Middle frontal gyrus (tissue), 1 donor: ENCODE measurements at regions not wholly inside any gene's neighbourhood (a gene's known extent, or its start where the extent isn't known, plus 50 kb on each side); places are given as distances from the start of the nearest gene placed in this dataset.
A peak's percentile ranks its signal among the peaks of the same experiment; 100 is the strongest.

Source experiments
- DNase-seq: peaks from one replicate; pipeline ENCODE4 v3.0.0-alpha.2; 2015; ENCODE audit warnings: low spot score; ENCODE audit errors: extremely low spot score

DNA sequence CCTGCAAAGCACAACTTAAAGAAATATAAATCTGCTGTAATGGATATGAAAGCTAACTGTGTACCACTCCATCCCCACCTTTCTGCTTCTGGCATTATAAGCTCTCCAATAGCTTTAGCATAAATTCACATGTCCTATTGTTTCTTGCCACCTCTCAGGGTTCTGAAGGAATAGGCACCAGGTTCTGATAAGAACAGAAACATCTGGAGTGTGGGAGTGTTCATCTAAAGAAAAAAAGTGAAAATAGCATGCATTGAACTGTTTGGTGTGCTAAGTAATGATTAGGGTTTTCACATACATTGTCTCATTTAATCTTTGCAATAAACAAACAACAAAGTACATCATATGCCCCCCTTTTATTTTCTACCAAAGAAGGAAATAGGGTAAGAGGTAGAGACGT is 72.3 kb downstream of the FAM76B start:
- no peak for DNase-seq

DNA sequence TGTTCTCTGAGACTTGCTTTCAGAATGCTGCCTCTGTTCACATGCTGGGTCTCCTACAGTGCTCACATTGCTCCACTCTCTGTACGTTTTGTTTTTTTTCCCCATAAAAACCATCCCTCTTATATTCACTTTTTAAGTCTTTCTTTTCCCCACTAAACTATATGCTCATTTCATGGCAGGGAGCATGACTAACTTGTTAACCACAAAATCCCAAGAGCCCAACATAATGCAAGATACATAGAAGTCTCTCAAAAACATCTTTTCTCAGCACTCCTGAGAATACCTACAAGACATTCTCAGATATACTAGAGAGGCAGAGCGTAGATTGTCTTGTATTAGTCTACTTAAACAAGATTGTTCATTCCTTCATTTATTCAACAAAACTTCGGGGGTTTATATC is 73.3 kb downstream of the FAM76B start:
- DNase-seq = no peak

DNA sequence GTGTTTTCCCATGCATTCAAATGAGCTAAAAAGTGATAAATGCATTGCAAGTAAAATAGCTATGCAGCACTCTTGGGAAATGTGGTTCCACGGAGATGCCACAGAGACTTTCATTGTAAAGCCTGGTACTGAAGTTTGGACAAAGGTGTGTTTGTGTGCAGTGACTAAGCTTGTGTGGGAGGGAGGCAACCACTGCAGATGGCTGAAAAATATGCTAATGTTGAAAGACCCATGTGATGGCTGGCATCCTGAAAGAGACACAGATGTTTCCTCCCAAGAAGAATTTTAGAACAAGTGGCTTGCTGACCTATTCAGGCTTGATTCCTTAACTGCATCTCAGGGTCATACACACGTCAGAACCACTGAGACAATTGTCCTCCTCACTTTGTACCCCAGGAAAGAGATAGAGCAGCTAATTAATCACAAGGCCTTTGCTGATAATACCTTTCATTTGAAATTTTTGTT is 73.8 kb downstream of the FAM76B start:
- DNase-seq = peak; percentile 29

DNA sequence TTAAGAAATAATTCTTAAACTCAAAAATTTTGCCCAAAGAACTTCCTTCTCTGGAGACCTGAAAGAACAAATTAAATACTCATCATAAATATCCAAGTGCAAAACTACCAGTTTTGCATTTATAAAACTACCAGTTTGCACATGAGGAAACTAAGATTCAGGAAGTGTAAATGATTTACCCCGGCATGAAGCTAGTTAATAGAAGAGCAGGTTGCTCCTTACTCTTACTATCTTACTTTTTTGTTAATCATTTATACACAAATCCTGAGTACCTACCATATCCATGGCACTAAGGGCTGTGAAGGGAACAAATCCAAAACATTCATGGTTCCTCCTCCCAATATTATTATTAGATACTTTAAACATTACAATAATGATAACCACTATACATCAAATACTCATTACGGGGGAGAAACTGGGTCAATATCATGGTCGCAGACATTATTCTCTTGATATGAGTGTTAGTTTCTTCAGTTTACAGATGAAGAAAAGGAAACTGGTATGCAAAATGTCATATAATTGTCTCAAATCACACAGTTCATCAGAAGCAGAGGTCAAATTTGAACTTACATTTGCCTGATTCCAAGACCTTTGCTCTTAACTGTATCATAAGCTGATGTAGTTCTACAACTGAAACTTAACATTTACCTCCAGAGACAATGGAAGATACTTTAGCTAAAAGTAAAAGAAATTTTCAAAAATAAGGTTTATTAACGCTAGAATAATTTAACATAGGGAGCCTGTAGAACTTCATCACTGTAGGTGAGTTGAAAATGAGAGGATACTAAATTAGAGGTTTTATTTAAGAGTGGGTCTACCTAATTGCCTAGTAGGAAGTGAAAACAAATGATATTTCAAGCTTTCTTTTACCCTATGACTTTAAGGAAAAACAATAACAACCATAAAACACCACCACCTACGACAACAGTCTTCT is 74.5 kb downstream of the FAM76B start:
- no peak for DNase-seq

DNA sequence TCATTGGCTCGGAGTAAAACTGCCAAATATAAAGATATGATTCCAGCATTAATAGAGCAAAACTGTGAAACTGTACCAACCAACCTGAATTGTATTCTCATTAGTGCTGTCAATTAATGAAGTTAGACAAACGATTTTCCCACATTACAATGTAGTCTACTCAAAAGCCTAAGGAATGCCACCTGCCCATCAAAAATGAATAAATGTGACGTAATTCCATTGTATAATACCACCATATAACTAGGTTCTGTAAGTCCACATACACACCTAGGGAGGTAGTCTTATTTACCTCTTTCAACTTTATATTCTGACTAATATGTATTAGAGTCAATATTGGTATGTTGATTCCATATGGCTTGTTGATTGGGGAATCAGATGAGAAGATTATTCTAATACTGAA is 76.2 kb downstream of the FAM76B start:
- no peak for DNase-seq

DNA sequence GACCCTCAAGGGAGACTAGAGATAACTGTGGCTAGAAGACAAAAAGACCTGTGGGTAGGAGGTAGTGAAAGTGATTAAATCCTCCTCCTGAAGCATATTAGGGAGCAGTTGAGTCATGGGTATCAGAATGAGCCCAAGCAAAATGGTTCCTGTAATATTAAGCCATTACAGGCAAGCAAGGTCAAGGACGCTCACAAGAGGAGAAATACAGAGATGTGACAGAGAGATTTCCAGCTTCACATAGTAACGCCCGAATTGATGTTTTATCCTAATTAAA is 77.7 kb downstream of the FAM76B start:
- DNase-seq = no peak

DNA sequence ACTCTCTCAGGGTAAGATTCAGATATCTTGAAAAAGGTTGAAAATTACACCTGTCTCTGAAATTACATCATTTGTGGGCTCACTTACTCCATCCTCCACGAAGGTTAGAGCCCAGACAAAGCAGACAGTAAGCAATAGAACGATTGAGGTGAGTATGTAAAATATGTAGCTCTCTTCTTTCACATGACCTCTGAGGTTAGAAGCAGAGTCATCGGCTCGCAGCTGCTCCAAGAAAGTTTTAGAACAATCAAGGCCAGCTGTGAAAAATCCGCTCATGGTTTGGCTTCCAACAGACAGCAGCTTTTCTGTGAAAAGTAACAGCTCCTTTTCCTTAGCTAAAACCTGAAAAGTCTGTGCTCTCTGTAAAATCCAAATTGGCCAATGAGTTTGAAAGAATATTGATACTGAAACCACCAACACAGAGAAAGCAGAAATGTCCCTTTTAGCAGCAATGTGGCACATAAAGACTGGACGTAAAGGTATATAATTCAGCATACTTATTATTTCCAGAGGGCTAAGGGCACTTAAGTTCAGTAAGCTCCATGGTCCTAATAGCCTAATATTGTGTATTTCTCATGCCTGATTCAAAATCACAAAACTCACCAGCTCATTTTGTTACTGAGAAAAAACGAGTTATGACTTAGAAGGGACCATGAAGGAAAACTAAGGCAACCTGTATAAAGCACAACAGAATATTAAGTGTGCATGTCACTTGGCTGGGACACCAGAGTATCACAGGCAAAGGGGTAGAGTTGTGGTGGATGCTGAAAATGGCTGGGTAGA is 78.2 kb downstream of the FAM76B start:
- DNase-seq = no peak

DNA sequence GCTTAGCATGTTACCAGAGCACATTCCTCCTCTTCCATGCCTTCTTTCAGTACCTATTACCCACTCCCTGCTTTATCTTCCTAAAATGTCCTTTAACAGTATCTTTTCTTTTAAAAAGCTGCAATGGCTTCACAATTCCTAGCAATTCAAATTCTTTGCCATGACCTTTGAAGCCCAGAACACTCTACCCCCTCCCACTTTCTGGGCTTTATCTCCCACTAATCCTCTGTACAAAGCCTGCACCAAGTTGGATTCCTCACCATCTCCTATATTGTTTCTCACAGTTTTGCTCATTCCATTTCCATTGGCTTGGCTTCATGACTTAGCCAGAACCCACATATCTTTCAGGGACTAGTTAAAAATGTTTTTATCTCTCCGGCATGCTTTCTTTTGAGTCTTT is 80.9 kb downstream of the FAM76B start:
- DNase-seq = no peak

DNA sequence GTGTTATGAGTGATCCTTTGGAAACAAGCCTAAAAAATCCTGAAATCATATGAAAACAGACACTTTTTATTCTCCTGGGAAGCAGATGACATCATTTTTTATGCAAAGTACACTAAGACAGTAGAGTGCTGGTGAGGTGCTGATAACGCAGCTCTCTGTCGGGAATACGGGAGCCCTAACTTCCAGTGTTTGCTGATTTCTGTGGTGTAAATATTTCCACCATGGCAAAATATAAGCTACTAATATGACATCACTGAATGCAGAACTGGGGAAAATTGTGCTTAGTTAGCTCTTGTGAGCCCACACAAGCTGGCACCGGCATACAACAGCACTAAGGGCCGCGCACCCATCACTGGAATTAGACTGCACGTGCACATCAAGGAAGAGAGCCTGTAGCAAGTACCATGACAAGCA is 82.6 kb downstream of the FAM76B start:
- no peak for DNase-seq

DNA sequence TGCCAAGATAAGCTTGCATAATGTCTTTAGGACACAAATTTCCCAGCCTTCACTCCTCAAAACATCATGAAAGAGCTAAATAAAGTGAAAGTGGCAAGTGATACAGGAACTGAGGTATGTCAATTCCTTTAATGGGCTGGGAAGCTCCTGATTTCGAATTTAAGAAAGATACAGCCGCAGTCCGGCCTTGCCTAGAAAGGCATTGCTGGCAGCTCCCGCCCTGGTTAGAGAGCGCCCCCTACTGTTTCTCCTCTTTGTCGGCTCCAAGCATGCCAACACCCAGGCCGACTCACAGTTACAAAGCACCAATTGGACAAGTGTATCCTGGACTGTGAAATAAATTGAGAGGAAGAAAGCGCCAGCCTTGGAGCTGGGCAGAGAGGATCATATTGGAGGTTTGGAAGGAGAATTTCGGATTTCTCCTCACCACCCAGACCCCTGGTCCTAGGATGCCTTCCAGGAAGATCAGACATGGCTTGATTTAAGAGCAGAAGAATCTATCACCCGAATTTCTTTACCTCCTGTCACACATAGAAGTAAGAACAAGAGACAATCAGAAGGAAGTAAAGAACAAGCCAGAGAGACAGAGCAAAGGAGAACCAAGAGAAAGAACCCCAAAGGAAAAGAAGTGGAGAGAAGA is 84.0 kb downstream of the FAM76B start:
- DNase-seq = peak; percentile 84

DNA sequence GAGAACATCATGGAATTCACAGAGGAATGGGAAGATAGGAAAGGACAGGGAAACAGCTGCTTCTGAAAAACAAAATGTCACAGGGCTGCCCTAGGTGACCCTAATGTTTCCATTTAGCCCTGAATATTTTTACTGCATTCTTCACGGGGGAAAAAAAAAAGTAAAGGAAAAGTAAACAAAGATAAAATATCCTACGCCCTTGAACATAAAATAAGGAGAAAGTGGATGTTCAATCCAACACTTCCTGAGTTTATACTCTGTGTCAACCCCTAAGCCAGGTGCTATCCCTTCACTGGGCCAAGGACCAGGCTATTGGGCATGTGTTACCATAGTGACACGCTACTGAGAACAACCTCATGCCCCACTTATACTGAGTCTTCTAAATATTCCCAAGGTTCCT is 84.7 kb downstream of the FAM76B start:
- DNase-seq = no peak

DNA sequence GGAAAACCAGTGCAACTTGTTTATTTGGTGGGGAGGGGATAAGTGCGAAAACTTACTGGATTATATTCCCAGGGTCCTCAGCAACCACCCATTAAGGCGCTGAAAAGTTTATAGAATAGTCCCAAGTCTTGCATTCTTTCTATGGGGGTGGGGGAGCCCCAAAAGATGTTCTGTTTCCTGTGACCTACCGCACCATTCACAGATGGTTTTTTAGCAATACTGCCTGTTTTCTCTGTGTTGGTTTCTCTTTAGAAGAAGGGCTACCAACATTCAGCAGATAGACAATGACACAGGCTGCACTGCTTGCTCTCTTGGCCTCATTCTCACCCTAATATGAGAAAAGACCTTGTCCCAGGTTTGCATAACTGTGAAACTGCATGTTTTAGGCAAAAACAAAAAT is 86.5 kb downstream of the FAM76B start:
- no peak for DNase-seq

DNA sequence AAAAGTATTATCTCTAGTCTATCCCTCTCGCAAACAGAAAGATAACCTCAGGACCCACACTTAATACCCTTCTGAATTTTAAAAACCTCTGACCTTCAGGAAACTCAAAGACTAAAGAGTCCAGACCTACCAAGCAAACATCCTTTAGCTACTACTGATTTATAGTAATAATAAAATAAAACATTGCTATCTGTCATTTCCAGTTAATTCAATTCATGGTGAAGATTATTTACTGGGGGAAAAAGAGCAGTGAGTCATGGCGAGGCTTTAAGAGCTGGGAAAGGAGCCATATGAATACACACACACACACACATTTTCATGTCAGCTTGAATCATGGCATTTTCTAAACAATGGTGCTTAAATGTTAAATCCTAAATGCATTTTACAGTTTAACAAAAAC is 87.1 kb downstream of the FAM76B start:
- DNase-seq = no peak

DNA sequence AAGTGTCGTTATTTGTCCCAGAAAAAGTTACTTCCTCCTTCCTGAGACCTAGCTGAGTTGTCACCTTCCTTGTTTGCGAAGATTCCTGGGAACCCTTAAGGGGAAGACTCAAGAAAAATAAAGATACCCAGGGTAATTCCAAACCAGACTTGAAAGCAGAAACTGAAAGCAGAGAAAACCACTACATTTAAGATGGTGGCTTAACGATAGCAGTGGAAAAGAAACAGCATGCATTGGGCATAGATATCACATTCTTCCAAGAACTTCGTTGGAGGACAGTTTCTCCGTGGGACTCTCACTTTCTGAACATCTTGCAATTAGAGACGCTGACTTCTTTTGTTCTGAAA is 89.1 kb downstream of the FAM76B start:
- DNase-seq = no peak

DNA sequence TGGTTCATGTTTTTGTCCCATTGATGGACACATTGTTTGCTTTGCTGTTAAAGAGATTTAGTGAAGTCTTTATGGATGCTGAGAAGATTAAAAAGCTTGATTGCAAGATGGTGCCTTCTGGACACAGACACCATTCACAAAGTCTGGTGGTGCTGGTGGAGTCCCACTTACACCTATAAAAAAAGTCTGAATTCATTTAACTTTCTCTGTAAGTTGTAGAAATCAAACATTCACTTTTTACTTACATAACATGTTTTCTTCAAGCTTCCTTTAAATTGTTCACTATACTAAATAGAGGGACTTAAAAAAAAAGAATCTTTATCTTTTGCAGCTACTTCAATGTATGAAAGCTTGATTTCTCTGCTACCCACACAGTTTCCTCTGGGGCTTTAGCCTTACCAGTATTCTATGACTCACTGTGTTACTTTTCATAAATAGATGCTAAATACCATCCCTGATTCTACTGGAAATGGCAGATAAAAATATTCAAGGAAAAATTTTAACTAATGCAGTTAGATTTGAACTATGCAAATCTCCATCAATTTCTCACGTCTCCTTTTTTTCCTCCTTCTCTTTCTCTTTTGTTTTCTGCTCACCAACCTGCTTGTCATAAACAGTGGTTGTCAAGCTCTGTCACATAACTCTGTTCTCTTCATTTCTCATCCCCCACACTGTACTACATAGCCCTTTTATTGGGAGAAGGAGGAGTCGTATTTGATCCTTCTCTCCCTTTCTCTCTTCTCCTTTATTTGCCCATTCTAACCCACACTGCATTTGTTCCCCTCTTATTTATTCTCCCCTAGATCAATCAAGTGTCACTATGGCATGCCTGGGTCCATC is 89.7 kb downstream of the FAM76B start:
- DNase-seq = peak; percentile 25

DNA sequence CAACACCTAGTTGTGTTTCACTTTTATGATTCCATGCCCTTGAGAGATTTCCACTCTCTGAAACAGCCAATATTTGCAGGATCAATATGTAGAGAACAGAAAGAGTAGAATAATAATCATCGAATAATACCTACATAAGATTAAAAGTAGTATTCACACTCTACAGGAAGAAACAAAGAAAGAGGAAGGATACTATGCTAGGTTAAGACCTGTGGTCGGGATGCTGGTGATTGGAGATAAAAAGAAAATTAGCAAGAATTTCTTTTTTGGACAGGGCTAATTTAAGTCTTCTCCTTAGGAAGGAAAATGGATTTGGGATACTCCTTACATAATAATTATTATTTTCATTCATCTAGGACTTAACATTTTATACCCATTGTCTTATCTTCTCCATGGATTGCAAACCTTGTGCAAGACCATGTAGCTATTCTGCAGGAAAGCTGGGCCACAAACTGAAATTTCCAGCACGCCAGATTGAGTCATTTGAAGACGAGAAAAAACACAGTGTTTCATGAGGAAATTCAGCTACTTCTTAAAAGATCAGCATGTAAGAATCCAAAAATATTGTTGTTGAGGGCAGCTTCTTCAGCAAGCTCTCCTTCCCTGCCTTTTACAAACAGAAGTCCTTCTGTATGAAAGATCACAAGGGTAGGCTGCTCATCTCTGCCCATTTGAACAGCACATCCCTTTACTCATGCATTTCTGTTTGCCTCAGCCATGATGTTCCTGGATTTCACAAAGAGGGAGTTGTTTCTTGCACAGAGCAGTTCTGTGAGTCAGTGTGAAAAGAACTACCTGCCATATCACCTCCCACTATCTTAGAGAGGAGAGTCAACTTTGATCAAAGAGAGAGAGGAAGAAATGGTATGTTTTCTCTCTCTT is 90.7 kb downstream of the FAM76B start:
- peak; percentile 41 for DNase-seq

DNA sequence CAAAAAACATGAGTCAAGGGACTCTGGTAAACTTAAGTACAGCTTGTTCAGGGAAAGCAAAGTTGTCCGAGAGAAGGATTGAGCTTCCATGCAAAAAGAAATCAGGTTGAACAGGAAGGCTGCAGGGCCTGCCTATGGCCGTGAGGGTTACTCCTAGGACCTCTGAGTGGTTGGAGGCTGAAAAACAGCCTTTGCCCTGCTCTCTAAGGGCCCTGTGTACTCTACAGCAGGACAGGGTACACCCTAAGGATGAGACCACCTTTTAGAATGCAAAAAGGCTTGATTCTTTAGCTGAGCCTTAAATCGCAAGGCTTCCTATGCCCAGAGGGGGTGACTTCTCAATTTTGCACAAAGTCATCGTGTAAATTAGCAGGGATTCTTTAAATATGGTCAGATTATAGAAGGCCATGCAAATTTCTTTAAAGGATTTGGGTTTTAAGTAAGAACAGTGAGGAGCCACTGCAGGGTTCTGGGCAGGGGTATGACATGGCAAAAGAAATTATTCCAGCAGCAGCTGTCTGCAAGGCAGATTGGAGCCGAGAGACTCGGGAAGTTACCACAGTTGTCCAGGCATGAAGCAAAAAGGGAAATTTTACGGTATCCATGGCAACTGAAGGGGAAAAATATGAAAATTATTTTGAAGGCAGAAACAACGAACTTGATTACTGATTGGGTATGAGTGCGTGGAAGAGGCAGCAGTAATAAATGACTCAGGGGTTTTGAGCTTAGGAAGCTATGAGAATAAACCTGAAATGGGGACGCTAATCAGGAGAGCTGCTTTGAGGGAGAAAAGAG is 91.8 kb downstream of the FAM76B start:
- DNase-seq = no peak

DNA sequence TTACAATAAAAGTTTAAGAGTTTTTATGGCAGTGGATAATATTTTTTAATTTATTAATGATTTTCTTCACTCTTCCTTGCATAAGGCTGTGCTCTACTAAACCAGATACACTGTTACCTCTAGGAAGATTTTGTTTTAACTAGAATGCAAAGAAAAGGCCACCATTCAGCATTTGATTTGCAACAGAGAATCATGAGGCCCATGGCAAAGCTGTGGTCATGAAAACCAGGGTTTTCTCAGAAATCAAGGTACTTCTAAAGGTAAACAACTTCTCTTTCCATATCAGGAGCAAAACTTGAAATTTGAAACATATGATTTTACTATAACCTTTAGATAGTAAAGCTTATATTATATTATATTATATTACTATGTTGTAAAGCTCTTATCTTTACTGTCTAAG is 94.4 kb downstream of the FAM76B start:
- no peak for DNase-seq

DNA sequence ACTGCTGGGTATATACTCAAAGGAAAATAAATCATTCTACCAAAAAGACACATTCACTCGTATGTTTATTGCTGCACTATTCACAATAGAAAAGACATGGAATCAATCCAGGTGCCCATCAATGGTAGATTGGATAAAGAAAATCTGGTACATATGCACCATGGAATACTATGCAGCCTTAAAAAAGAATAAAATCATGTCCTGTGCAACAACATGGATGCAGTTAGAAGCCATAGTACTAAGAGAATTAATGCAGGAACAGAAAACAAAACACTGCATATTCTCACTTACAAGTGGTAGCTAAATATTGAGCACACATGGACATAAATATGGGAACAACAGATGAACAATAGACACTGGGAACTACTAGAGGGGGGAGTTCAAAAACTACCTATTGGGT is 96.3 kb downstream of the FAM76B start:
- no peak for DNase-seq
